Stomach (tissue), 4 donors: ENCODE measurements at regions not wholly inside any gene's neighbourhood (a gene's known extent, or its start where the extent isn't known, plus 50 kb on each side); places are given as distances from the start of the nearest gene placed in this dataset.

Source experiments
- EP300 ChIP-seq: sonication (generic); formaldehyde crosslinking; IDR thresholded peaks from one replicate; pipeline ENCODE4 v1.6.1; 2017; ENCODE audit warnings: antibody characterized with exemption
- POLR2A ChIP-seq, 4 donors: fragments of 450-650 bp; IDR thresholded peaks; one replicate each; pipeline ENCODE4 v1.6.1; 2016; ENCODE audit warnings: antibody characterized with exemption in 4 of 4, control low read depth in 2 of 4, mild to moderate bottlenecking in 1 of 4, moderate library complexity in 1 of 4
- TF ChIP-seq, protein P1 (sequence below), 7 experiments: fragments of 450-650 bp in 4 of 7; fragments of 200-600 bp in 3 of 7; sonication (generic) in 3 of 7; IDR thresholded peaks; one replicate each; pipeline ENCODE4 v1.5.1; 2016 to 2019; ENCODE audit warnings: antibody characterized with exemption in 7 of 7, control low read depth in 2 of 7, mild to moderate bottlenecking in 1 of 7

DNA sequence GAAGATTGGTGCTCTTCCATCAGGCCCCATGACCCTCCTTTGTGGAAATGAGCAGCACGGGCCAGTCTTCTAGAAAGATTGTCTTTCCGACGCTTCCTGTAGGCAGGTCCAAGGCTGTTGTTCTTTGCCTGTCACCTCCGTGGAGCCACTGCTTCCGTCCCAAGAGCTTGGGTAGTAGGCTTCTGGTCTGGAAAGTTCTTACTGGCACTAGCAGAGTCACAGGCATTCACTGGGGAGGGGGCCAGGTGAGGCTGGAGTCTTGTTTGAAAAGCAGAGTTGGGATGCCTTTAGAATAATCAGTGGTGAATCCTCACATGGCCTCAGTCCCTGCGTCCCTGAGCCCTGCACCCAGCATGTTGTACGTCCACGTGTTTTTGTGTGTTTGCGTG, 76.2 kb upstream of the ADPGK start:
- TF ChIP-seq, protein P1, sequence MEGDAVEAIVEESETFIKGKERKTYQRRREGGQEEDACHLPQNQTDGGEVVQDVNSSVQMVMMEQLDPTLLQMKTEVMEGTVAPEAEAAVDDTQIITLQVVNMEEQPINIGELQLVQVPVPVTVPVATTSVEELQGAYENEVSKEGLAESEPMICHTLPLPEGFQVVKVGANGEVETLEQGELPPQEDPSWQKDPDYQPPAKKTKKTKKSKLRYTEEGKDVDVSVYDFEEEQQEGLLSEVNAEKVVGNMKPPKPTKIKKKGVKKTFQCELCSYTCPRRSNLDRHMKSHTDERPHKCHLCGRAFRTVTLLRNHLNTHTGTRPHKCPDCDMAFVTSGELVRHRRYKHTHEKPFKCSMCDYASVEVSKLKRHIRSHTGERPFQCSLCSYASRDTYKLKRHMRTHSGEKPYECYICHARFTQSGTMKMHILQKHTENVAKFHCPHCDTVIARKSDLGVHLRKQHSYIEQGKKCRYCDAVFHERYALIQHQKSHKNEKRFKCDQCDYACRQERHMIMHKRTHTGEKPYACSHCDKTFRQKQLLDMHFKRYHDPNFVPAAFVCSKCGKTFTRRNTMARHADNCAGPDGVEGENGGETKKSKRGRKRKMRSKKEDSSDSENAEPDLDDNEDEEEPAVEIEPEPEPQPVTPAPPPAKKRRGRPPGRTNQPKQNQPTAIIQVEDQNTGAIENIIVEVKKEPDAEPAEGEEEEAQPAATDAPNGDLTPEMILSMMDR (IDR thresholded peaks at IDR 0.05): no peak
- TF ChIP-seq POLR2A (IDR thresholded peaks at IDR 0.05) (no peak), EP300 (no peak)
